ENCODE measurements at regions not wholly inside any gene's neighbourhood (a gene's known extent, or its start where the extent isn't known, plus 50 kb on each side); places are given as distances from the start of the nearest gene placed in this dataset.

DNA sequence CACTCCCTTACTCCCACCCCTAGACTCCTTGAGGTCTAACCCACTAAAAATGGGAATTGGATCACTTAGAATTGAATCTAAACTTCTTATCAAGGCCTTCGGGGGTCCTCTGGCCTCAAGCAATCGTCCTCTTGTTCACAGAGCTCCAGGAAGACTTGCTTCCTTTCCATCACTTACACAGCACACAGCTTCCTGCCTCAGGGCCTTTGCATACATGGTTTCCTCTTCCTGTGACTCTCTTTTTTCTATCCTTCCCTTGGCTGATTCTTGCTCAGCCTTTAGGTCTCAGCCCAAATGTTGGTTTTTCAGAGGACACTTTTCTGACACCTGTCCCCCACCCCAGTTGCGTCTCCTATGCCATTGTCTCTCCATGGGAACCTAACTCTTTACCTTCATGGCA is 50.0 kb upstream of the ALDH1B1 start:
- TF ChIP-seq, protein P1, sequence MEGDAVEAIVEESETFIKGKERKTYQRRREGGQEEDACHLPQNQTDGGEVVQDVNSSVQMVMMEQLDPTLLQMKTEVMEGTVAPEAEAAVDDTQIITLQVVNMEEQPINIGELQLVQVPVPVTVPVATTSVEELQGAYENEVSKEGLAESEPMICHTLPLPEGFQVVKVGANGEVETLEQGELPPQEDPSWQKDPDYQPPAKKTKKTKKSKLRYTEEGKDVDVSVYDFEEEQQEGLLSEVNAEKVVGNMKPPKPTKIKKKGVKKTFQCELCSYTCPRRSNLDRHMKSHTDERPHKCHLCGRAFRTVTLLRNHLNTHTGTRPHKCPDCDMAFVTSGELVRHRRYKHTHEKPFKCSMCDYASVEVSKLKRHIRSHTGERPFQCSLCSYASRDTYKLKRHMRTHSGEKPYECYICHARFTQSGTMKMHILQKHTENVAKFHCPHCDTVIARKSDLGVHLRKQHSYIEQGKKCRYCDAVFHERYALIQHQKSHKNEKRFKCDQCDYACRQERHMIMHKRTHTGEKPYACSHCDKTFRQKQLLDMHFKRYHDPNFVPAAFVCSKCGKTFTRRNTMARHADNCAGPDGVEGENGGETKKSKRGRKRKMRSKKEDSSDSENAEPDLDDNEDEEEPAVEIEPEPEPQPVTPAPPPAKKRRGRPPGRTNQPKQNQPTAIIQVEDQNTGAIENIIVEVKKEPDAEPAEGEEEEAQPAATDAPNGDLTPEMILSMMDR (IDR thresholded peaks at IDR 0.05; ENCODE audit: low read length), result no peak
- TF ChIP-seq EZH2phosphoT487 (IDR thresholded peaks at IDR 0.05; ENCODE audit: low read length) (no peak), EZH2 (optimal IDR thresholded peaks at IDR 0.05; ENCODE audit: low read depth, low read length) (no peak)

All from MM.1S (cell line).